ENCODE measurements at regions not wholly inside any gene's neighbourhood (a gene's known extent, or its start where the extent isn't known, plus 50 kb on each side); places are given as distances from the start of the nearest gene placed in this dataset.
"Not testable (repeated sequence)": the region's sequence is repeated elsewhere in the genome, so short reads cannot be mapped to it uniquely, and the experiment has no call there.

DNA sequence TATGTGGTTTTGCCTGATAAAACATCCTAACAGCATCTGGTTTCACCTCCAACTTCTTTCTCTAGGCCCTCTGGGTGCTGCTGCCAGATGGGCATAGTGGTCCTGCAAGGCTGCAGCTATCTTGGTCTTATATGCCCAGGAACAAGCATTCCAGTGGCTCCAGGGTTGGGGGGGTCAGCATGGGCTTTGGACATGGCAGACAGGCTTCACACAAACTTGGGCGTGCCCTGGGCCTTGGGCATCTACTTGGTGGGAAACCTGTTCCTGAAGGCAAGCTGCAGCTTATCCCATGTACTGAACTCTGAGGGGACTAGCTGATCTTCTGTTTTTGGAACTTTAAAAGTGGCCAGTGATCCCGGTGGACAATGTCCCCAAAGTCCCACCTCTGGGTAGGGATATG, 54.9 kb upstream of the ZNF678 start:
- H3K27me3 ChIP-seq (replicated peaks in 2 of 5; ENCODE audit: control insufficient read depth in 4 of 5, insufficient read depth in 5 of 5, low read length in 4 of 5): no peaks in the 10 kb centered on the region
- WGBS (ENCODE audit: insufficient coverage): 95% methylated on average over 2 of the region's 2 CpGs
- no peaks in the 10 kb centered on the region for H3K9me3 ChIP-seq (ENCODE audit: control extremely low read depth in 1 of 5, control insufficient read depth in 4 of 5, insufficient read depth in 2 of 5, low read depth in 1 of 5, low read length in 4 of 5)
- no peaks in the 10 kb centered on the region for H3K36me3 ChIP-seq (ENCODE audit: control insufficient read depth in 4 of 4, insufficient read depth in 4 of 4, low read length in 3 of 4)
- ChIA-PET POLR2A (interaction anchor here (0.6 kb wide), 1 partner anchor 74 kb away, joined by 4 read pairs; no protein-coding TSS in a partner anchor), CTCF (no interaction called here)
- H3K27ac ChIP-seq (ENCODE audit: insufficient read depth in 1 of 2, low read depth in 1 of 2, low read length in 2 of 2, poor library complexity in 1 of 2, severe bottlenecking in 2 of 2): no peak overlapping the region
- no peaks in the 10 kb centered on the region for H3K4me1 ChIP-seq (ENCODE audit: control extremely low read depth in 1 of 4, control insufficient read depth in 4 of 4, insufficient read depth in 4 of 4, low read length in 3 of 4)
- DNase-seq: no peak
- no peak overlapping the region for H3K4me3 ChIP-seq (ENCODE audit: control insufficient read depth in 1 of 7, extremely low read depth in 1 of 7, insufficient read depth in 4 of 7, low read depth in 2 of 7, low read length in 6 of 7)

DNA sequence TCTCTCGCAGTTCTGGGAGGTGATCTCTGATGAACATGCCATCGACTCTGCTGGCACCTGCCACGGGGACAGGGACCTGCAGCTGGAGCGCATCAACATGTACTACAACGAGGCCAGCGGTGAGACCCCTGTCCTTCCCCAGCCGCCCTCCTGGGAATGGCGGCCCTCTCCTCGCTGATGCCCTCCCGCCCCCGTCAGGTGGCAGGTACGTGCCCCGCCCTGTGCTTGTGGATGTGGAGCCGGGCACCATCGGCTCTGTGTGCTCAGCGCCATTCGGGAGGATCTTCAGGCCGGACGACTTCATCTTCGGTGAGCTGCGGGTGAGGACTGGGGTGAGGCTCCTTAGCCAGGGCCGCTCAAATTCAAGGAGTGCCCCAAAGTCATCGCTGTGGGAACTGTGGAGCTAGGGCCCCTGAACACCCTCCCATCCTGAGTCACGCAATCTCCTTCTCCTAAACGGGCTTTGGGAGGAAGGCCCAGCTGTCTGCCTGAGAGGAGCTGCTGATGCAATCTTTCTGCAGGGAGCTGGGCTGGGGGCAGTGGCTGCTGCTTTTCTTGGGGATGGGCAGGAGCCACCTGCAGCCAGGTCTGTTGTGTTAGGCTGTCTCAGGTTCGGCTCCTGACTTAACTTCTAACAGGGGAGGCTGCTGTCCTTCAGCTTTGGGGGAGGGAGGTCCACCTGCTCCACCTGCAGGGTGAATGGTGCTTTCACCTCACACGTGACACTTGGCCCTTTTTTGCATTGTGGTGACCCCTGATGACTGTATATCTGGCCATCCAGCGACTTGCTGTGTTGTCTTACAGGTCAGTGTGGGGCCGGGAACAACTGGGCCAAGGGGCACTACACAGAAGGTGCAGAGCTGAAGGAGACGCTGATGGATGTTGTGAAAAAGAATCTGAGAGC, 56.6 kb upstream of the ZNF678 start:
- DNase-seq; H3K4me1 ChIP-seq (ENCODE audit: control extremely low read depth in 1 of 4, control insufficient read depth in 4 of 4, insufficient read depth in 4 of 4, low read length in 3 of 4); H3K4me3 ChIP-seq (ENCODE audit: control insufficient read depth in 1 of 7, extremely low read depth in 1 of 7, insufficient read depth in 4 of 7, low read depth in 2 of 7, low read length in 6 of 7); POLR2A ChIA-PET; H3K36me3 ChIP-seq (ENCODE audit: control insufficient read depth in 4 of 4, insufficient read depth in 4 of 4, low read length in 3 of 4); H3K27me3 ChIP-seq (replicated peaks in 2 of 5; ENCODE audit: control insufficient read depth in 4 of 5, insufficient read depth in 5 of 5, low read length in 4 of 5); H3K9me3 ChIP-seq (ENCODE audit: control extremely low read depth in 1 of 5, control insufficient read depth in 4 of 5, insufficient read depth in 2 of 5, low read depth in 1 of 5, low read length in 4 of 5); H3K27ac ChIP-seq (ENCODE audit: insufficient read depth in 1 of 2, low read depth in 1 of 2, low read length in 2 of 2, poor library complexity in 1 of 2, severe bottlenecking in 2 of 2); CTCF ChIA-PET: not testable (repeated sequence)
- WGBS (ENCODE audit: insufficient coverage): 100% methylated on average over 5 of the region's 30 CpGs

DNA sequence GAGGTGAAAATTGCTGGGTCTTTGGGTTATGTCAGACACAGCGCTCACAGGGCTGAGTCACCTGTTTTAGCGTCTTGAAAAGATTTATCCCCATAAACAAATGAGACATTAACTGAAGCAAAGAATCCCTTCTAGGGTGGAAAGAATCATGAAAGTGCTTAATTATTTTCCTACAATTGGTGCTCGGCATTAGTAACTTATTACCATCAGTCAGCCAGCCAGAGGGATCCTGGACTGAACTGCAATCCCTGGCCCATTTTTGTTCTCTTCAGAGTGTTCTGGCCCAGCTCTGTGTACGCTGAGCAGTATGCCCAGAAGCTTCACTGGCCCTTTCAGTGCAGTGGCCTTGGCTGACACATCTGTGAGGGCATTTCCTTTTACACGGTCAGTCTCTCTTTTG, 67.3 kb upstream of the ZNF678 start:
- WGBS (ENCODE audit: insufficient coverage): 100% methylated on average over 1 of the region's 5 CpGs
- H3K36me3 ChIP-seq (ENCODE audit: control insufficient read depth in 4 of 4, insufficient read depth in 4 of 4, low read length in 3 of 4); H3K27me3 ChIP-seq (replicated peaks in 2 of 5; ENCODE audit: control insufficient read depth in 4 of 5, insufficient read depth in 5 of 5, low read length in 4 of 5); H3K4me3 ChIP-seq (ENCODE audit: control insufficient read depth in 1 of 7, extremely low read depth in 1 of 7, insufficient read depth in 4 of 7, low read depth in 2 of 7, low read length in 6 of 7); H3K4me1 ChIP-seq (ENCODE audit: control extremely low read depth in 1 of 4, control insufficient read depth in 4 of 4, insufficient read depth in 4 of 4, low read length in 3 of 4); DNase-seq; CTCF ChIA-PET; H3K27ac ChIP-seq (ENCODE audit: insufficient read depth in 1 of 2, low read depth in 1 of 2, low read length in 2 of 2, poor library complexity in 1 of 2, severe bottlenecking in 2 of 2); H3K9me3 ChIP-seq (ENCODE audit: control extremely low read depth in 1 of 5, control insufficient read depth in 4 of 5, insufficient read depth in 2 of 5, low read depth in 1 of 5, low read length in 4 of 5); POLR2A ChIA-PET: not testable (repeated sequence)

DNA sequence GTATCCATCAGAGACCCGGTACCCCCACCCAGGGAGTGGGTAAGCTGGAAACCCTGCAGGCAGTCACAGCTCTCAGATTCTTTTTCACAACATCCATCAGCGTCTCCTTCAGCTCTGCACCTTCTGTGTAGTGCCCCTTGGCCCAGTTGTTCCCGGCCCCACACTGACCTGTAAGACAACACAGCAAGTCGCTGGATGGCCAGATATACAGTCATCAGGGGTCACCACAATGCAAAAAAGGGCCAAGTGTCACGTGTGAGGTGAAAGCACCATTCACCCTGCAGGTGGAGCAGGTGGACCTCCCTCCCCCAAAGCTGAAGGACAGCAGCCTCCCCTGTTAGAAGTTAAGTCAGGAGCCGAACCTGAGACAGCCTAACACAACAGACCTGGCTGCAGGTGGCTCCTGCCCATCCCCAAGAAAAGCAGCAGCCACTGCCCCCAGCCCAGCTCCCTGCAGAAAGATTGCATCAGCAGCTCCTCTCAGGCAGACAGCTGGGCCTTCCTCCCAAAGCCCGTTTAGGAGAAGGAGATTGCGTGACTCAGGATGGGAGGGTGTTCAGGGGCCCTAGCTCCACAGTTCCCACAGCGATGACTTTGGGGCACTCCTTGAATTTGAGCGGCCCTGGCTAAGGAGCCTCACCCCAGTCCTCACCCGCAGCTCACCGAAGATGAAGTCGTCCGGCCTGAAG, 69.3 kb upstream of the ZNF678 start:
- 60% methylated on average over 1 of the region's 14 CpGs for WGBS (ENCODE audit: insufficient coverage)
- POLR2A ChIA-PET: not testable (repeated sequence)

DNA sequence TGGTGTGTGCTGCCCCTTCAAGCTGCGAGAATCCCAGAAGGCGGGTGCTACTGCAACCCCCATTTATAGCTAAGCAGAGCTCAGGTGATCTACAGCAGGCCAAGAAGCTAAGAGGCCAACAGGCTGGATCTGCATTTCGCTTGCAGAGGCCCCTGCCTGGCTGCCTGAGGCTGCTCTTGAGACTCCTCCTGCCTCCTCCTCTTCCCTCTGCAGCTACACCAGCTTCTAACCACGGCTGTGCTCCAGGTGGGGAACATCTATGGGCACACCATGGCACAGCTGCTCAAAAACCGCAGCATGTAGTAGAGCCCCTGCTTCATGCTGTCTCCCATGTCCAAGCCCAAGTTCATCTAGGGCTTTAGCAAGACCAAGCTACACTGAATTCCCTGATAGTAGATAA, 72.9 kb upstream of the ZNF678 start:
- WGBS (ENCODE audit: insufficient coverage): 95% methylated on average over 5 of the region's 5 CpGs
- ChIA-PET CTCF (interaction anchor here (1.2 kb wide), 1 partner anchor 42 kb away, joined by 3 read pairs; no protein-coding TSS in a partner anchor), POLR2A (no interaction called here)
- Histone ChIP-seq H3K27ac (ENCODE audit: insufficient read depth in 1 of 2, low read depth in 1 of 2, low read length in 2 of 2, poor library complexity in 1 of 2, severe bottlenecking in 2 of 2) (no peak overlapping the region), H3K36me3 (ENCODE audit: control insufficient read depth in 4 of 4, insufficient read depth in 4 of 4, low read length in 3 of 4) (no peaks in the 10 kb centered on the region), H3K9me3 (ENCODE audit: control extremely low read depth in 1 of 5, control insufficient read depth in 4 of 5, insufficient read depth in 2 of 5, low read depth in 1 of 5, low read length in 4 of 5) (no peaks in the 10 kb centered on the region), H3K4me1 (ENCODE audit: control extremely low read depth in 1 of 4, control insufficient read depth in 4 of 4, insufficient read depth in 4 of 4, low read length in 3 of 4) (no peaks in the 10 kb centered on the region), H3K4me3 (ENCODE audit: control insufficient read depth in 1 of 7, extremely low read depth in 1 of 7, insufficient read depth in 4 of 7, low read depth in 2 of 7, low read length in 6 of 7) (no peak overlapping the region), H3K27me3 (replicated peaks in 2 of 5; ENCODE audit: control insufficient read depth in 4 of 5, insufficient read depth in 5 of 5, low read length in 4 of 5) (no peaks in the 10 kb centered on the region)
- DNase-seq: no peak

More for the DNA sequence above, 69.3 kb upstream of the ZNF678 start:
- H3K4me3 ChIP-seq (ENCODE audit: control insufficient read depth in 1 of 7, extremely low read depth in 1 of 7, insufficient read depth in 4 of 7, low read depth in 2 of 7, low read length in 6 of 7); H3K27me3 ChIP-seq (replicated peaks in 2 of 5; ENCODE audit: control insufficient read depth in 4 of 5, insufficient read depth in 5 of 5, low read length in 4 of 5); H3K4me1 ChIP-seq (ENCODE audit: control extremely low read depth in 1 of 4, control insufficient read depth in 4 of 4, insufficient read depth in 4 of 4, low read length in 3 of 4); H3K9me3 ChIP-seq (ENCODE audit: control extremely low read depth in 1 of 5, control insufficient read depth in 4 of 5, insufficient read depth in 2 of 5, low read depth in 1 of 5, low read length in 4 of 5); H3K36me3 ChIP-seq (ENCODE audit: control insufficient read depth in 4 of 4, insufficient read depth in 4 of 4, low read length in 3 of 4); H3K27ac ChIP-seq (ENCODE audit: insufficient read depth in 1 of 2, low read depth in 1 of 2, low read length in 2 of 2, poor library complexity in 1 of 2, severe bottlenecking in 2 of 2); CTCF ChIA-PET; DNase-seq: not testable (repeated sequence)

DNA sequence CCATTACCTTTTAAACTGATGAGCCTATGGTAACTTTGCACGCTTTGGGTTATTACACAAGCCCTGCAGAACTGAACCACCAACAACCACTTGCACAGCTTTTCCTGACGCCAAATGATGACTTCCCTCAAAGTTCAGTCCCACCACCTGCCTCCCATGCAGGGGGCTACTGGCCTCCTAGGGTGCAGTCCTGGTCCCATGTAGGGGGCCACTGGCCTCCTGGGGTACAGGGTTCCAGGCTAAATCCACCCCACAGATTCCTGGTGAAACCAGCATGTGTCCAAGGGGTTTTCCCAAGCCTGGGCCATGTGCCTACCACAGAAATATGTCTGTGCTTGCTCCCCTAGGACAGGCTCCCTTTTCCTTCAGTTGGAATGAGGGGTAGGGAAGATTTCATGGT, 73.4 kb upstream of the ZNF678 start:
- no peaks in the 10 kb centered on the region for H3K27me3 ChIP-seq (replicated peaks in 2 of 5; ENCODE audit: control insufficient read depth in 4 of 5, insufficient read depth in 5 of 5, low read length in 4 of 5)
- ChIA-PET CTCF (interaction anchor here (1.2 kb wide), 1 partner anchor 42 kb away, joined by 3 read pairs; no protein-coding TSS in a partner anchor), POLR2A (no interaction called here)
- no peak overlapping the region for H3K27ac ChIP-seq (ENCODE audit: insufficient read depth in 1 of 2, low read depth in 1 of 2, low read length in 2 of 2, poor library complexity in 1 of 2, severe bottlenecking in 2 of 2)
- no peaks in the 10 kb centered on the region for H3K9me3 ChIP-seq (ENCODE audit: control extremely low read depth in 1 of 5, control insufficient read depth in 4 of 5, insufficient read depth in 2 of 5, low read depth in 1 of 5, low read length in 4 of 5)
- 80% methylated on average over 1 of the region's 2 CpGs for WGBS (ENCODE audit: insufficient coverage)
- H3K4me3 ChIP-seq (ENCODE audit: control insufficient read depth in 1 of 7, extremely low read depth in 1 of 7, insufficient read depth in 4 of 7, low read depth in 2 of 7, low read length in 6 of 7): no peak overlapping the region
- no peak for DNase-seq
- H3K4me1 ChIP-seq (ENCODE audit: control extremely low read depth in 1 of 4, control insufficient read depth in 4 of 4, insufficient read depth in 4 of 4, low read length in 3 of 4): no peaks in the 10 kb centered on the region
- no peaks in the 10 kb centered on the region for H3K36me3 ChIP-seq (ENCODE audit: control insufficient read depth in 4 of 4, insufficient read depth in 4 of 4, low read length in 3 of 4)

DNA sequence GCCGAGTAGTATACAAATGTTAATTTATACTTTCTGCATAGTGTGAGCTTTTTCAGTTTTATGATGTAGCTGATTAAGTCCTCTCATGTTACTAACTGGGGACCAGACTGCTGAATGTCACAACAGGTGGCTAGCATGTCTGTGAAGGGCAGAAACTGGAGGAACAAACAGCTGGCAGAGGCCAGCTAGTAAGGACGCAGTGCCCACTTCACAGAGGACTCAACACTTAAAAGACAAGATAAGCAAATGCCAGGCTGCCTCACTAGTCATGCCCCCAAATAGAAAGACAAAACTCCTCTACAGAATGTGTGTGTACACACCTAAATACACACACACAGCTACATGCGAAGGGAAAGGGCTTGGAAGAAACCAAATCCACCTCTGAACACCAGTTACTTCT, 73.8 kb upstream of the ZNF678 start:
- H3K27ac ChIP-seq (ENCODE audit: insufficient read depth in 1 of 2, low read depth in 1 of 2, low read length in 2 of 2, poor library complexity in 1 of 2, severe bottlenecking in 2 of 2): no peak overlapping the region
- DNase-seq: no peak
- H3K4me3 ChIP-seq (ENCODE audit: control insufficient read depth in 1 of 7, extremely low read depth in 1 of 7, insufficient read depth in 4 of 7, low read depth in 2 of 7, low read length in 6 of 7): no peak overlapping the region
- POLR2A ChIA-PET: no interaction called here
- CTCF ChIA-PET: interaction anchor here (1.2 kb wide), 1 partner anchor 43 kb away, joined by 3 read pairs; no protein-coding TSS in a partner anchor
- no peaks in the 10 kb centered on the region for H3K4me1 ChIP-seq (ENCODE audit: control extremely low read depth in 1 of 4, control insufficient read depth in 4 of 4, insufficient read depth in 4 of 4, low read length in 3 of 4)
- no peaks in the 10 kb centered on the region for H3K36me3 ChIP-seq (ENCODE audit: control insufficient read depth in 4 of 4, insufficient read depth in 4 of 4, low read length in 3 of 4)
- no peaks in the 10 kb centered on the region for H3K9me3 ChIP-seq (ENCODE audit: control extremely low read depth in 1 of 5, control insufficient read depth in 4 of 5, insufficient read depth in 2 of 5, low read depth in 1 of 5, low read length in 4 of 5)
- H3K27me3 ChIP-seq (replicated peaks in 2 of 5; ENCODE audit: control insufficient read depth in 4 of 5, insufficient read depth in 5 of 5, low read length in 4 of 5): no peaks in the 10 kb centered on the region
- 100% methylated on average over 1 of the region's 3 CpGs for WGBS (ENCODE audit: insufficient coverage)
